ENCODE measurements at regions not wholly inside any gene's neighbourhood (a gene's known extent, or its start where the extent isn't known, plus 50 kb on each side); places are given as distances from the start of the nearest gene placed in this dataset.

GRCh38 chr10:57692255-57692980, 575.3 kb downstream of the IPMK start:
- Histone ChIP-seq H3K4me1 (no peaks in the 10 kb centered on the region), H3K4me3 (no peak overlapping the region), H3K27me3 (no peaks in the 10 kb centered on the region), H3K27ac (no peak overlapping the region), H3K36me3 (no peaks in the 10 kb centered on the region), H3K9me3 (no peaks in the 10 kb centered on the region)
- no peak for TF ChIP-seq EP300 (IDR thresholded peaks at IDR 0.05)
- TF ChIP-seq POLR2A (IDR thresholded peaks at IDR 0.05) = no peak
- TF ChIP-seq CTCF (IDR thresholded peaks at IDR 0.05) = no peak
- no peak for DNase-seq (ENCODE audit: low spot score in 2 of 2)
- WGBS, 2 donors = 22 to 30% methylated on average over 2 of the region's 2 CpGs

- DNase-seq (ENCODE audit: low spot score in 2 of 2) = no peak
- WGBS, 2 donors = 71 to 79% methylated on average over 5 of the region's 5 CpGs
Measured at GRCh38 chr10:57689596-57690297, 577.9 kb downstream of the IPMK start.

DNA sequence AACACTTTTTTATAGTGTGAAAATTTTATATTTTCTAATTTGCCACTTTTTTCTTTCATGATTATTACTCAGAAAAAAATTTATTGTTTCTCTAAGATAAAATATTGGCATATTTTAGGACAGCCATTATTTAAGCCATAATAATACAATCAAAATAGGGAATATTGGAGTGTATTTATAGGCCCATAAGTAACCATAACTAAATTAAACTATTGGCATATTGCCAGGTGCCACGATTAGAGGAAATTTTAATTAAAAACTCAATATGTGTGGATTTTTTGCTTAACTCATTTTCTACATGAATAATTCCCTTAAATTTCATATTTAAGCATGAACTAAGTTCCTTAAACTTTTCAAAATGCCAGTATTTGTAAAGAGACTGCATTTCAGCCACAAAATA, 587.8 kb downstream of the IPMK start:
- 91 to 95% methylated on average over 1 of the region's 1 CpG for WGBS, 2 donors
- Histone ChIP-seq H3K27me3 (no peaks in the 10 kb centered on the region), H3K4me3 (no peak overlapping the region), H3K4me1 (no peaks in the 10 kb centered on the region), H3K27ac (no peak overlapping the region), H3K9me3 (no peaks in the 10 kb centered on the region), H3K36me3 (no peaks in the 10 kb centered on the region)
- TF ChIP-seq CTCF (IDR thresholded peaks at IDR 0.05) (no peak), POLR2A (IDR thresholded peaks at IDR 0.05) (no peak), EP300 (IDR thresholded peaks at IDR 0.05) (no peak)
- DNase-seq (ENCODE audit: low spot score in 2 of 2) = no peak

More at GRCh38 chr10:57689596-57690297, 577.9 kb downstream of the IPMK start:
- H3K27me3 ChIP-seq = no peaks in the 10 kb centered on the region
- H3K4me1 ChIP-seq = no peaks in the 10 kb centered on the region
- no peak overlapping the region for H3K4me3 ChIP-seq
- no peaks in the 10 kb centered on the region for H3K9me3 ChIP-seq
- H3K27ac ChIP-seq = no peak overlapping the region
- TF ChIP-seq POLR2A (IDR thresholded peaks at IDR 0.05) (no peak), CTCF (IDR thresholded peaks at IDR 0.05) (no peak), EP300 (IDR thresholded peaks at IDR 0.05) (no peak)
- H3K36me3 ChIP-seq = no peaks in the 10 kb centered on the region

- no peak overlapping the region for H3K27ac ChIP-seq
- H3K9me3 ChIP-seq = no peaks in the 10 kb centered on the region
- DNase-seq (ENCODE audit: low spot score in 2 of 2) = no peak
- H3K27me3 ChIP-seq = no peaks in the 10 kb centered on the region
- H3K4me3 ChIP-seq = no peak overlapping the region
- 49 to 92% methylated on average over 1 of the region's 1 CpG for WGBS, 2 donors
- no peaks in the 10 kb centered on the region for H3K4me1 ChIP-seq
- TF ChIP-seq EP300 (IDR thresholded peaks at IDR 0.05) = no peak
- no peak for TF ChIP-seq POLR2A (IDR thresholded peaks at IDR 0.05)
- no peak for TF ChIP-seq CTCF (IDR thresholded peaks at IDR 0.05)
- H3K36me3 ChIP-seq = no peaks in the 10 kb centered on the region
Measured at GRCh38 chr10:57675125-57675524, 592.6 kb downstream of the IPMK start.

- H3K4me3 ChIP-seq = no peak overlapping the region
- DNase-seq (ENCODE audit: low spot score in 2 of 2) = no peak
- WGBS, 2 donors = 81 to 82% methylated on average over 2 of the region's 2 CpGs
- H3K9me3 ChIP-seq = no peaks in the 10 kb centered on the region
- H3K4me1 ChIP-seq = no peaks in the 10 kb centered on the region
- H3K27ac ChIP-seq = no peak overlapping the region
- H3K27me3 ChIP-seq = no peaks in the 10 kb centered on the region
- H3K36me3 ChIP-seq = no peaks in the 10 kb centered on the region
- TF ChIP-seq EP300 (IDR thresholded peaks at IDR 0.05) = no peak
Measured at GRCh38 chr10:57673446-57673960, 594.2 kb downstream of the IPMK start.

Data from tibial nerve (tissue), 4 donors.